Stomach (tissue), 4 donors: ENCODE measurements at regions not wholly inside any gene's neighbourhood (a gene's known extent, or its start where the extent isn't known, plus 50 kb on each side); places are given as distances from the start of the nearest gene placed in this dataset.

Source experiments
- POLR2A ChIP-seq, 4 donors: fragments of 450-650 bp; IDR thresholded peaks; one replicate each; pipeline ENCODE4 v1.6.1; 2016; ENCODE audit warnings: antibody characterized with exemption in 4 of 4, control low read depth in 2 of 4, mild to moderate bottlenecking in 1 of 4, moderate library complexity in 1 of 4
- POLR2AphosphoS5 ChIP-seq, 3 donors: sonication (generic); formaldehyde crosslinking; IDR thresholded peaks; one replicate each; pipeline ENCODE4 v1.6.1; 2016; ENCODE audit warnings: antibody characterized with exemption in 3 of 3
- TF ChIP-seq, protein P1 (sequence below), 7 experiments: fragments of 450-650 bp in 4 of 7; fragments of 200-600 bp in 3 of 7; sonication (generic) in 3 of 7; IDR thresholded peaks; one replicate each; pipeline ENCODE4 v1.5.1; 2016 to 2019; ENCODE audit warnings: antibody characterized with exemption in 7 of 7, control low read depth in 2 of 7, mild to moderate bottlenecking in 1 of 7

DNA sequence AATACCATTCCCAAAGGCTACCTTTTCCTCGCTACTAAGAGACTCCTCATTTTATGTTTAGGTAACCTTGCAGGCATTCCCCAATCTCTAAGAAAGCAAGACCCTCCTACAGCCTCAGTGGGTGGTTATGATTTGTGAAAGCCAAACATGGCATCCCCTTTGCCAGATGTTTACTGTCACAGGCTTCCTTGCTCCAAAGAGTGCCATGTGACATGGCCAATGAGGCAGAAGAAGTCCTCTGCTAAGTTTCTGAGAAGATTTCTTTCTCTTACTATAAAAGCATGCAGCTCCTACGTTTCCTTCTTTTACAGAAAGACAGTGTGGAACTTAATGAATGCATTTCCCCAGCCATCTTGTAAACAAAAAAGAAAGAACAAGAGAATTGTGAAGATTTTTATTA lies 688.2 kb downstream of the TBC1D32 start:
- TF ChIP-seq, protein P1, sequence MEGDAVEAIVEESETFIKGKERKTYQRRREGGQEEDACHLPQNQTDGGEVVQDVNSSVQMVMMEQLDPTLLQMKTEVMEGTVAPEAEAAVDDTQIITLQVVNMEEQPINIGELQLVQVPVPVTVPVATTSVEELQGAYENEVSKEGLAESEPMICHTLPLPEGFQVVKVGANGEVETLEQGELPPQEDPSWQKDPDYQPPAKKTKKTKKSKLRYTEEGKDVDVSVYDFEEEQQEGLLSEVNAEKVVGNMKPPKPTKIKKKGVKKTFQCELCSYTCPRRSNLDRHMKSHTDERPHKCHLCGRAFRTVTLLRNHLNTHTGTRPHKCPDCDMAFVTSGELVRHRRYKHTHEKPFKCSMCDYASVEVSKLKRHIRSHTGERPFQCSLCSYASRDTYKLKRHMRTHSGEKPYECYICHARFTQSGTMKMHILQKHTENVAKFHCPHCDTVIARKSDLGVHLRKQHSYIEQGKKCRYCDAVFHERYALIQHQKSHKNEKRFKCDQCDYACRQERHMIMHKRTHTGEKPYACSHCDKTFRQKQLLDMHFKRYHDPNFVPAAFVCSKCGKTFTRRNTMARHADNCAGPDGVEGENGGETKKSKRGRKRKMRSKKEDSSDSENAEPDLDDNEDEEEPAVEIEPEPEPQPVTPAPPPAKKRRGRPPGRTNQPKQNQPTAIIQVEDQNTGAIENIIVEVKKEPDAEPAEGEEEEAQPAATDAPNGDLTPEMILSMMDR (IDR thresholded peaks at IDR 0.05) = no peak
- TF ChIP-seq POLR2AphosphoS5 (IDR thresholded peaks at IDR 0.05) (no peak), POLR2A (IDR thresholded peaks at IDR 0.05) (no peak)
